HFF-Myc (cell line): ENCODE measurements at regions not wholly inside any gene's neighbourhood (a gene's known extent, or its start where the extent isn't known, plus 50 kb on each side); places are given as distances from the start of the nearest gene placed in this dataset.

Source experiments
- DNase-seq: peaks from one replicate; pipeline ENCODE4 v3.0.0-alpha.2; 2011; ENCODE audit warnings: low read depth; ENCODE audit errors: extremely low read depth
- H3K4me3 ChIP-seq: replicated peaks from 2 replicates; pipeline ENCODE4 v1.5.1; 2011; ENCODE audit warnings: low read depth, mild to moderate bottlenecking, control low read depth, low read length
- CTCF ChIP-seq: IDR thresholded peaks from 2 replicates; pipeline ENCODE4 v1.5.1; 2012; ENCODE audit warnings: mild to moderate bottlenecking, low read depth, low read length, control low read depth; ENCODE audit errors: missing control alignments

- no peak for TF ChIP-seq CTCF
- no peak for DNase-seq
- H3K4me3 ChIP-seq: no peak overlapping the region
Observed at GRCh38 chr3:168747697-168748096, 652.0 kb upstream of the GOLIM4 start.

GRCh38 chr3:168738527-168739325 lies 643.0 kb upstream of the GOLIM4 start:
- TF ChIP-seq CTCF: no peak
- no peak overlapping the region for H3K4me3 ChIP-seq
- no peak for DNase-seq

GRCh38 chr3:168736202-168736601 lies 640.5 kb upstream of the GOLIM4 start:
- H3K4me3 ChIP-seq: no peak overlapping the region
- TF ChIP-seq CTCF: no peak
- DNase-seq: no peak

- TF ChIP-seq CTCF: no peak
- no peak for DNase-seq
- H3K4me3 ChIP-seq: no peak overlapping the region
Observed at GRCh38 chr3:168730073-168730472, 634.3 kb upstream of the GOLIM4 start.

- H3K4me3 ChIP-seq: no peak overlapping the region
- TF ChIP-seq CTCF: no peak
- no peak for DNase-seq
Observed at GRCh38 chr3:168722091-168722490, 626.4 kb upstream of the GOLIM4 start.

GRCh38 chr3:168714609-168715240 lies 619.0 kb upstream of the GOLIM4 start:
- no peak for DNase-seq
- TF ChIP-seq CTCF: no peak
- H3K4me3 ChIP-seq: no peak overlapping the region

- no peak for TF ChIP-seq CTCF
- no peak overlapping the region for H3K4me3 ChIP-seq
- DNase-seq: no peak
Observed at GRCh38 chr3:168709073-168709472, 613.3 kb upstream of the GOLIM4 start.
